WTC11 (cell line): ENCODE measurements at regions not wholly inside any gene's neighbourhood (a gene's known extent, or its start where the extent isn't known, plus 50 kb on each side); places are given as distances from the start of the nearest gene placed in this dataset.

Source experiments
- ATAC-seq: fragments of 200-7000 bp; cut with Tn5 transposase; 2 replicates; pipeline ENCODE4 v1.10.0; 2021; ENCODE audit warnings: mild to moderate bottlenecking, moderate library complexity
- CTCF ChIA-PET: fragments of 300-600 bp; sonication (Branson Sonifier 250); formaldehyde crosslinking; loops from one replicate; lab custom pipeline; 2021; ENCODE audit warnings: antibody characterized with exemption; lab: Charles Lee
- POLR2A ChIA-PET: fragments of 350-600 bp; sonication (Branson Sonifier 250); formaldehyde crosslinking; loops from one replicate; lab custom pipeline; 2021; ENCODE audit warnings: antibody characterized with exemption; lab: Charles Lee
- DNase-seq: peaks from one replicate; pipeline ENCODE4 v3.0.0; 2021; ENCODE audit warnings: low spot score
- H3K27ac Mint-ChIP-seq: 2 replicates; pipeline ENCODE4 v1.8.0; 2021; ENCODE audit warnings: mixed read lengths
- H3K27me3 Mint-ChIP-seq: 2 replicates; pipeline ENCODE4 v1.8.0; 2021; ENCODE audit warnings: low read depth, mild to moderate bottlenecking, moderate library complexity, mixed read lengths
- H3K36me3 Mint-ChIP-seq: 2 replicates; pipeline ENCODE4 v1.8.0; 2021; ENCODE audit warnings: mixed read lengths
- H3K4me1 Mint-ChIP-seq: 2 replicates; pipeline ENCODE4 v1.8.0; 2022; ENCODE audit warnings: mixed read lengths
- H3K4me3 Mint-ChIP-seq: 2 replicates; pipeline ENCODE4 v1.8.0; 2021; ENCODE audit warnings: mild to moderate bottlenecking, moderate library complexity, mixed read lengths
- H3K9me3 Mint-ChIP-seq: 2 replicates; pipeline ENCODE4 v1.8.0; 2021; ENCODE audit warnings: mixed read lengths
- CREM ChIP-seq: sonication (generic); formaldehyde crosslinking; IDR thresholded peaks from 2 replicates; pipeline ENCODE4 v1.8.1; 2022; ENCODE audit warnings: mild to moderate bottlenecking, missing genetic modification reagents, moderate library complexity
- ELF4 ChIP-seq: sonication (generic); formaldehyde crosslinking; IDR thresholded peaks from 2 replicates; pipeline ENCODE4 v1.8.1; 2022; ENCODE audit warnings: low read depth, mild to moderate bottlenecking, moderate library complexity, missing genetic modification reagents
- FOXJ3 ChIP-seq: sonication (generic); formaldehyde crosslinking; IDR thresholded peaks from 2 replicates; pipeline ENCODE4 v1.9.0; 2021; ENCODE audit warnings: missing genetic modification reagents, mild to moderate bottlenecking, borderline replicate concordance
- JAZF1 ChIP-seq: fragments of 250-450 bp; sonication (Bioruptor Pico); IDR thresholded peaks from 2 replicates; pipeline ENCODE4 v1.9.0; 2021; ENCODE audit warnings: moderate library complexity, mild to moderate bottlenecking, inconsistent platforms
- SOX15 ChIP-seq: fragments of 250-450 bp; sonication (Bioruptor Pico); IDR thresholded peaks from 2 replicates; pipeline ENCODE4 v1.9.0; 2021; ENCODE audit warnings: mild to moderate bottlenecking
- SP1 ChIP-seq: sonication (generic); formaldehyde crosslinking; conservative IDR thresholded peaks from 2 replicates; pipeline ENCODE4 v1.8.1; 2022; ENCODE audit warnings: missing genetic modification reagents
- TEAD1 ChIP-seq: sonication (generic); formaldehyde crosslinking; IDR thresholded peaks from 2 replicates; pipeline ENCODE4 v1.8.0; 2022; ENCODE audit warnings: mild to moderate bottlenecking, missing genetic modification reagents
- ZBTB21 ChIP-seq: sonication (generic); formaldehyde crosslinking; IDR thresholded peaks from 2 replicates; pipeline ENCODE4 v1.8.1; 2023; ENCODE audit warnings: mild to moderate bottlenecking, missing genetic modification reagents, borderline replicate concordance
- ZNF121 ChIP-seq: sonication (generic); formaldehyde crosslinking; IDR thresholded peaks from 2 replicates; pipeline ENCODE4 v1.8.0; 2023; ENCODE audit warnings: missing genetic modification reagents
- ZNF423 ChIP-seq: fragments of 250-450 bp; sonication (Bioruptor Pico); IDR thresholded peaks from 2 replicates; pipeline ENCODE4 v2.1.2; 2022; ENCODE audit warnings: mild to moderate bottlenecking, moderate library complexity
- ZNF671 ChIP-seq: fragments of 250-450 bp; sonication (Bioruptor Pico); IDR thresholded peaks from 2 replicates; pipeline ENCODE4 v1.8.0; 2021; ENCODE audit warnings: mild to moderate bottlenecking
- TF ChIP-seq, protein P1 (sequence below): sonication (generic); formaldehyde crosslinking; IDR thresholded peaks from 2 replicates; pipeline ENCODE4 v1.8.0; 2022; ENCODE audit warnings: mild to moderate bottlenecking, missing genetic modification reagents
- TF ChIP-seq, protein P2 (sequence below): sonication (generic); formaldehyde crosslinking; IDR thresholded peaks from 2 replicates; pipeline ENCODE4 v1.8.1; 2022; ENCODE audit warnings: low read depth, mild to moderate bottlenecking, moderate library complexity, missing genetic modification reagents, borderline replicate concordance
- TF ChIP-seq, protein P3 (sequence below): fragments of 250-450 bp; sonication (Bioruptor Pico); IDR thresholded peaks from 2 replicates; pipeline ENCODE4 v2.1.2; 2022; ENCODE audit warnings: mild to moderate bottlenecking, moderate library complexity
- TF ChIP-seq, protein P4 (sequence below): sonication (generic); formaldehyde crosslinking; IDR thresholded peaks from 2 replicates; pipeline ENCODE4 v1.8.0; 2022; ENCODE audit warnings: mild to moderate bottlenecking, missing genetic modification reagents
- TF ChIP-seq, protein P5 (sequence below): sonication (generic); formaldehyde crosslinking; conservative IDR thresholded peaks from 2 replicates; pipeline ENCODE4 v1.8.1; 2023; ENCODE audit warnings: mild to moderate bottlenecking, low read depth, missing genetic modification reagents, moderate library complexity
- TF ChIP-seq, protein P6 (sequence below): fragments of 250-450 bp; sonication (Bioruptor Pico); IDR thresholded peaks from 2 replicates; pipeline ENCODE4 v1.9.0; 2021; ENCODE audit warnings: mild to moderate bottlenecking
- TF ChIP-seq, protein P7 (sequence below): sonication (generic); formaldehyde crosslinking; IDR thresholded peaks from 2 replicates; pipeline ENCODE4 v1.8.0; 2022; ENCODE audit warnings: mild to moderate bottlenecking, missing genetic modification reagents

DNA sequence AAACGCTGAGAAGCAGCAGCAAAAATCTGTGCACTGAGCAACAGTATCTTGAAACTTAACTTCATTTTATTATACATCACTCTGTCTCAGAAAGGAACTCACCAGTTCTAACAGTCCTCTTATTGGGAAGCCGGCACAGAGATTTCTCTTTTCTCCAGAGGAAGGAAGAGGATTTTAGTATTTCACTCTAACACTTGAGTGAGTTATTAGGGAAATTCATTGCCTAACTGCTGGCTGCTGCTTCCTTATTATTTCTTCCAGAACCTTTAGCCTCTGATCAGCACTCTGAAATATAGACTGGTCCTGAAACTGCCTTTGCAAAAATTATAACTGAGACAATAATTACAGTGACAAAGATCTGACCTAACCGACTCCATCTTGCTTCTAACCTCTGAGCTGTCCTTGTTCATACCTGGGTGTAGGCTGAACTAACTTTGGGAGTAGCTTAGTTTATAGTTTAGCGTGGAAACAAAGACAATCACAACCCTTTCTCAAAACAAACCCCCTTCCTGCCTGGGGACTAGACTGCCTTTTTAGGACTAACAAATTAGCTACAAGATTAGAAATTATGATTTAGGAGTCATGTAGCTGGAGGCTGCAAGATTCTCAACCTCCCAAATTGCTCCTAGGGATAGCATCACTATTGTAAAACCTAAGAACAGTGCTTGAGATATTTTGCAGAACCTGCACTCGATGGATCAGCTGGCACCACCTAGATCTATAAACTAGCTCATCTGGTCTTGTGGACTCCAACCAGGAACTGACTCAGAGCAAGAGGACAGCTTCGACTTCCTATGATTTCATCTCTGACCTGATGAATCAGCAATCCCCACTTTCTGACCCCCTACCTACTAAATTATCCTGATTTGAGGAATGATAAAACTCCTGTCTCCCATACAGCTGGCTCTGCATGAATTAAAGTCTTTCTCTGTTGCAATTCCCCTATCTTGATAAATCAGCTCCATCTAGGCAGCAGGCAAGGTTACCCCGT lies 117.5 kb downstream of the DYRK2 start:
- DNase-seq: no peak
- CTCF ChIA-PET: interaction anchor here (0.8 kb wide), 1 partner anchor 177 kb away, joined by 4 read pairs; no protein-coding TSS in a partner anchor
- H3K36me3 Mint-ChIP-seq: peaks cover 13% of the 10 kb centered on the region
- peaks cover 12% of the 10 kb centered on the region for H3K9me3 Mint-ChIP-seq
- H3K4me1 Mint-ChIP-seq: peaks cover 6% of the 10 kb centered on the region; the same call in 1 of the 2 replicates
- no peak overlapping the region for H3K27ac Mint-ChIP-seq
- TF ChIP-seq SOX15 (CRISPR knock-in tag) (no peak), ZNF121 (CRISPR knock-in tag) (no peak), ZBTB21 (no peak), TEAD1 (no peak), ZNF671 (no peak), SP1 (CRISPR knock-in tag) (no peak), ZNF423 (CRISPR knock-in tag) (no peak), CREM (no peak), JAZF1 (CRISPR knock-in tag) (no peak), ELF4 (CRISPR knock-in tag) (no peak), FOXJ3 (no peak)
- TF ChIP-seq, protein P1, sequence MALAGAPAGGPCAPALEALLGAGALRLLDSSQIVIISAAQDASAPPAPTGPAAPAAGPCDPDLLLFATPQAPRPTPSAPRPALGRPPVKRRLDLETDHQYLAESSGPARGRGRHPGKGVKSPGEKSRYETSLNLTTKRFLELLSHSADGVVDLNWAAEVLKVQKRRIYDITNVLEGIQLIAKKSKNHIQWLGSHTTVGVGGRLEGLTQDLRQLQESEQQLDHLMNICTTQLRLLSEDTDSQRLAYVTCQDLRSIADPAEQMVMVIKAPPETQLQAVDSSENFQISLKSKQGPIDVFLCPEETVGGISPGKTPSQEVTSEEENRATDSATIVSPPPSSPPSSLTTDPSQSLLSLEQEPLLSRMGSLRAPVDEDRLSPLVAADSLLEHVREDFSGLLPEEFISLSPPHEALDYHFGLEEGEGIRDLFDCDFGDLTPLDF (CRISPR knock-in tag): no peak
- TF ChIP-seq, protein P2, sequence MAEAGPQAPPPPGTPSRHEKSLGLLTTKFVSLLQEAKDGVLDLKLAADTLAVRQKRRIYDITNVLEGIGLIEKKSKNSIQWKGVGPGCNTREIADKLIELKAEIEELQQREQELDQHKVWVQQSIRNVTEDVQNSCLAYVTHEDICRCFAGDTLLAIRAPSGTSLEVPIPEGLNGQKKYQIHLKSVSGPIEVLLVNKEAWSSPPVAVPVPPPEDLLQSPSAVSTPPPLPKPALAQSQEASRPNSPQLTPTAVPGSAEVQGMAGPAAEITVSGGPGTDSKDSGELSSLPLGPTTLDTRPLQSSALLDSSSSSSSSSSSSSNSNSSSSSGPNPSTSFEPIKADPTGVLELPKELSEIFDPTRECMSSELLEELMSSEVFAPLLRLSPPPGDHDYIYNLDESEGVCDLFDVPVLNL (CRISPR knock-in tag): no peak
- TF ChIP-seq, protein P3, sequence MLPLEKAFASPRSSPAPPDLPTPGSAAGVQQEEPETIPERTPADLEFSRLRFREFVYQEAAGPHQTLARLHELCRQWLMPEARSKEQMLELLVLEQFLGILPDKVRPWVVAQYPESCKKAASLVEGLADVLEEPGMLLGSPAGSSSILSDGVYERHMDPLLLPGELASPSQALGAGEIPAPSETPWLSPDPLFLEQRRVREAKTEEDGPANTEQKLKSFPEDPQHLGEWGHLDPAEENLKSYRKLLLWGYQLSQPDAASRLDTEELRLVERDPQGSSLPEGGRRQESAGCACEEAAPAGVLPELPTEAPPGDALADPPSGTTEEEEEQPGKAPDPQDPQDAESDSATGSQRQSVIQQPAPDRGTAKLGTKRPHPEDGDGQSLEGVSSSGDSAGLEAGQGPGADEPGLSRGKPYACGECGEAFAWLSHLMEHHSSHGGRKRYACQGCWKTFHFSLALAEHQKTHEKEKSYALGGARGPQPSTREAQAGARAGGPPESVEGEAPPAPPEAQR (CRISPR knock-in tag): no peak
- TF ChIP-seq, protein P4, sequence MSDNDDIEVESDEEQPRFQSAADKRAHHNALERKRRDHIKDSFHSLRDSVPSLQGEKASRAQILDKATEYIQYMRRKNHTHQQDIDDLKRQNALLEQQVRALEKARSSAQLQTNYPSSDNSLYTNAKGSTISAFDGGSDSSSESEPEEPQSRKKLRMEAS (CRISPR knock-in tag): no peak
- TF ChIP-seq, protein P5, sequence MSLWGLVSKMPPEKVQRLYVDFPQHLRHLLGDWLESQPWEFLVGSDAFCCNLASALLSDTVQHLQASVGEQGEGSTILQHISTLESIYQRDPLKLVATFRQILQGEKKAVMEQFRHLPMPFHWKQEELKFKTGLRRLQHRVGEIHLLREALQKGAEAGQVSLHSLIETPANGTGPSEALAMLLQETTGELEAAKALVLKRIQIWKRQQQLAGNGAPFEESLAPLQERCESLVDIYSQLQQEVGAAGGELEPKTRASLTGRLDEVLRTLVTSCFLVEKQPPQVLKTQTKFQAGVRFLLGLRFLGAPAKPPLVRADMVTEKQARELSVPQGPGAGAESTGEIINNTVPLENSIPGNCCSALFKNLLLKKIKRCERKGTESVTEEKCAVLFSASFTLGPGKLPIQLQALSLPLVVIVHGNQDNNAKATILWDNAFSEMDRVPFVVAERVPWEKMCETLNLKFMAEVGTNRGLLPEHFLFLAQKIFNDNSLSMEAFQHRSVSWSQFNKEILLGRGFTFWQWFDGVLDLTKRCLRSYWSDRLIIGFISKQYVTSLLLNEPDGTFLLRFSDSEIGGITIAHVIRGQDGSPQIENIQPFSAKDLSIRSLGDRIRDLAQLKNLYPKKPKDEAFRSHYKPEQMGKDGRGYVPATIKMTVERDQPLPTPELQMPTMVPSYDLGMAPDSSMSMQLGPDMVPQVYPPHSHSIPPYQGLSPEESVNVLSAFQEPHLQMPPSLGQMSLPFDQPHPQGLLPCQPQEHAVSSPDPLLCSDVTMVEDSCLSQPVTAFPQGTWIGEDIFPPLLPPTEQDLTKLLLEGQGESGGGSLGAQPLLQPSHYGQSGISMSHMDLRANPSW (CRISPR knock-in tag): no peak
- TF ChIP-seq, protein P6, sequence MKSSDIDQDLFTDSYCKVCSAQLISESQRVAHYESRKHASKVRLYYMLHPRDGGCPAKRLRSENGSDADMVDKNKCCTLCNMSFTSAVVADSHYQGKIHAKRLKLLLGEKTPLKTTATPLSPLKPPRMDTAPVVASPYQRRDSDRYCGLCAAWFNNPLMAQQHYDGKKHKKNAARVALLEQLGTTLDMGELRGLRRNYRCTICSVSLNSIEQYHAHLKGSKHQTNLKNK (CRISPR knock-in tag): no peak
- TF ChIP-seq, protein P7, sequence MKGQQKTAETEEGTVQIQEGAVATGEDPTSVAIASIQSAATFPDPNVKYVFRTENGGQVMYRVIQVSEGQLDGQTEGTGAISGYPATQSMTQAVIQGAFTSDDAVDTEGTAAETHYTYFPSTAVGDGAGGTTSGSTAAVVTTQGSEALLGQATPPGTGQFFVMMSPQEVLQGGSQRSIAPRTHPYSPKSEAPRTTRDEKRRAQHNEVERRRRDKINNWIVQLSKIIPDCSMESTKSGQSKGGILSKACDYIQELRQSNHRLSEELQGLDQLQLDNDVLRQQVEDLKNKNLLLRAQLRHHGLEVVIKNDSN (CRISPR knock-in tag): no peak
- TF ChIP-seq, all 79 proteins: peak for 0
- POLR2A ChIA-PET: no interaction called here
- ATAC-seq: no peak
- H3K4me3 Mint-ChIP-seq: no peak overlapping the region
- no peaks in the 10 kb centered on the region; the same call in 1 of the 2 replicates for H3K27me3 Mint-ChIP-seq
